KMS-11 (cell line): ENCODE measurements at regions not wholly inside any gene's neighbourhood (a gene's known extent, or its start where the extent isn't known, plus 50 kb on each side); places are given as distances from the start of the nearest gene placed in this dataset.

Experiments used
- H2AFZ ChIP-seq: fragments of 200-600 bp; sonication (generic); 2 replicates; pipeline ENCODE4 v1.6.1; 2016; ENCODE audit warnings: antibody characterized with exemption, mixed run types, low read depth
- H3K27ac ChIP-seq: fragments of 200-600 bp; sonication (generic); 2 replicates; pipeline ENCODE4 v1.6.1; 2016; ENCODE audit warnings: mild to moderate bottlenecking, mixed run types
- H3K27me3 ChIP-seq: fragments of 200-600 bp; sonication (generic); 2 replicates; pipeline ENCODE4 v1.6.1; 2017; ENCODE audit warnings: mild to moderate bottlenecking, low read depth, mixed run types, moderate library complexity; ENCODE audit not compliant: insufficient read depth
- H3K36me3 ChIP-seq: fragments of 200-600 bp; sonication (generic); 2 replicates; pipeline ENCODE4 v1.6.1; 2017; ENCODE audit warnings: mild to moderate bottlenecking, mixed run types; ENCODE audit not compliant: insufficient read depth
- H3K4me1 ChIP-seq: fragments of 200-600 bp; sonication (generic); 2 replicates; pipeline ENCODE4 v1.6.1; 2016; ENCODE audit warnings: mild to moderate bottlenecking, low read depth, mixed run types; ENCODE audit not compliant: poor library complexity, severe bottlenecking
- H3K4me2 ChIP-seq: fragments of 200-600 bp; sonication (generic); 2 replicates; pipeline ENCODE4 v1.7.0; 2016; ENCODE audit warnings: mild to moderate bottlenecking, mixed run types
- H3K4me3 ChIP-seq: fragments of 200-600 bp; sonication (generic); IDR thresholded peaks from 2 replicates; pipeline ENCODE4 v1.6.1; 2017; ENCODE audit warnings: low read depth, low read length, mixed read lengths; ENCODE audit not compliant: insufficient read depth
- H3K79me2 ChIP-seq: fragments of 200-600 bp; sonication (generic); 2 replicates; pipeline ENCODE4 v1.6.1; 2016; ENCODE audit warnings: low read depth, mixed run types; ENCODE audit not compliant: insufficient read depth
- H3K9ac ChIP-seq: fragments of 200-600 bp; sonication (generic); 2 replicates; pipeline ENCODE4 v1.6.1; 2016; ENCODE audit warnings: mild to moderate bottlenecking, mixed run types
- H4K20me1 ChIP-seq: fragments of 200-600 bp; sonication (generic); 2 replicates; pipeline ENCODE4 v1.6.1; 2016; ENCODE audit warnings: mild to moderate bottlenecking, mixed run types; ENCODE audit not compliant: insufficient read depth
- CTCF ChIP-seq: fragments of 200-600 bp; sonication (generic); conservative IDR thresholded peaks from 2 replicates; pipeline ENCODE4 v1.6.1; 2017; ENCODE audit warnings: low read depth, mild to moderate bottlenecking, antibody characterized with exemption, low read length, moderate library complexity, mixed read lengths

- Histone ChIP-seq H3K27ac (no peak overlapping the region), H3K4me3 (no peak overlapping the region), H2AFZ (no peak overlapping the region), H3K4me2 (no peak overlapping the region), H3K4me1 (no peaks in the 10 kb centered on the region), H3K9ac (no peak overlapping the region), H4K20me1 (no peaks in the 10 kb centered on the region), H3K79me2 (no peaks in the 10 kb centered on the region), H3K27me3 (no peaks in the 10 kb centered on the region), H3K36me3 (no peaks in the 10 kb centered on the region)
- TF ChIP-seq CTCF, result no peak
These were observed 90.1 kb upstream of the FKBP1C start for GRCh38 chr6:63121166-63121565.

- no peak overlapping the region for H3K4me3 ChIP-seq
- H3K27me3 ChIP-seq, result no peaks in the 10 kb centered on the region
- H3K36me3 ChIP-seq, result no peaks in the 10 kb centered on the region
- H3K4me1 ChIP-seq, result no peaks in the 10 kb centered on the region
- H3K79me2 ChIP-seq, result no peaks in the 10 kb centered on the region
- H3K27ac ChIP-seq, result no peak overlapping the region
- no peaks in the 10 kb centered on the region for H4K20me1 ChIP-seq
- no peak overlapping the region for H3K9ac ChIP-seq
- H2AFZ ChIP-seq, result no peak overlapping the region
- H3K4me2 ChIP-seq, result no peak overlapping the region
- no peak for TF ChIP-seq CTCF
These were observed 71.2 kb upstream of the FKBP1C start for GRCh38 chr6:63140114-63140513.

- Histone ChIP-seq H3K27ac (no peak overlapping the region), H3K4me1 (no peaks in the 10 kb centered on the region), H3K79me2 (no peaks in the 10 kb centered on the region), H3K9ac (no peak overlapping the region), H3K27me3 (no peaks in the 10 kb centered on the region), H4K20me1 (no peaks in the 10 kb centered on the region), H3K36me3 (no peaks in the 10 kb centered on the region), H3K4me2 (no peak overlapping the region), H3K4me3 (no peak overlapping the region), H2AFZ (no peak overlapping the region)
- no peak for TF ChIP-seq CTCF
These were observed 70.5 kb upstream of the FKBP1C start for GRCh38 chr6:63140692-63141318.

- Histone ChIP-seq H3K79me2 (no peaks in the 10 kb centered on the region), H3K4me2 (no peak overlapping the region), H4K20me1 (no peaks in the 10 kb centered on the region), H3K4me3 (no peak overlapping the region), H3K36me3 (no peaks in the 10 kb centered on the region), H3K27me3 (no peaks in the 10 kb centered on the region), H3K9ac (no peak overlapping the region), H3K4me1 (no peaks in the 10 kb centered on the region), H2AFZ (no peak overlapping the region), H3K27ac (no peak overlapping the region)
- no peak for TF ChIP-seq CTCF
These were observed 61.5 kb upstream of the FKBP1C start for GRCh38 chr6:63149730-63150129.
